ENCODE measurements at regions not wholly inside any gene's neighbourhood (a gene's known extent, or its start where the extent isn't known, plus 50 kb on each side); places are given as distances from the start of the nearest gene placed in this dataset.

DNA sequence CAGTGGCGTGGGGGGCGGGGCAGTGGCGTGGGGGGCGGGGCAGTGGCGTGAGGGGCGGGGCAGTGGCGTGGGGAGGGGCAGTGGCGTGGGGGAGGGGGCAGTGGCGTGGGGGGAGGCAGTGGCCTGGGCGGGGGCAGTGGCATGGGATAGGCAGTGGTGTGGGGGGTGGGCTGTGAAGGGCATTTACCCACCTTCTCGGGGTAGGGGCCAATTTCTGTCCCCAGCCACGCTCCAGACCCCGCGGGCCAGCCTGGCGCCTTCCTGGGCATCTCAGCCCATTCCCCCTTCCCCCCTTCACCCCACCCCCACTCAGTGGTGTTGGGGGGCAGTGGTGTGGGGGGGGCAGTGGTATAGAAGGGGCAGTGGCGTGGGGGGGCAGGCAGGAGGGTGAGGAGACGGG is 92.7 kb downstream of the LITAF start:
- TF ChIP-seq, protein P1, sequence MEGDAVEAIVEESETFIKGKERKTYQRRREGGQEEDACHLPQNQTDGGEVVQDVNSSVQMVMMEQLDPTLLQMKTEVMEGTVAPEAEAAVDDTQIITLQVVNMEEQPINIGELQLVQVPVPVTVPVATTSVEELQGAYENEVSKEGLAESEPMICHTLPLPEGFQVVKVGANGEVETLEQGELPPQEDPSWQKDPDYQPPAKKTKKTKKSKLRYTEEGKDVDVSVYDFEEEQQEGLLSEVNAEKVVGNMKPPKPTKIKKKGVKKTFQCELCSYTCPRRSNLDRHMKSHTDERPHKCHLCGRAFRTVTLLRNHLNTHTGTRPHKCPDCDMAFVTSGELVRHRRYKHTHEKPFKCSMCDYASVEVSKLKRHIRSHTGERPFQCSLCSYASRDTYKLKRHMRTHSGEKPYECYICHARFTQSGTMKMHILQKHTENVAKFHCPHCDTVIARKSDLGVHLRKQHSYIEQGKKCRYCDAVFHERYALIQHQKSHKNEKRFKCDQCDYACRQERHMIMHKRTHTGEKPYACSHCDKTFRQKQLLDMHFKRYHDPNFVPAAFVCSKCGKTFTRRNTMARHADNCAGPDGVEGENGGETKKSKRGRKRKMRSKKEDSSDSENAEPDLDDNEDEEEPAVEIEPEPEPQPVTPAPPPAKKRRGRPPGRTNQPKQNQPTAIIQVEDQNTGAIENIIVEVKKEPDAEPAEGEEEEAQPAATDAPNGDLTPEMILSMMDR (IDR thresholded peaks at IDR 0.05; ENCODE audit: low read depth, low read length, missing input control), result no peak
- TF ChIP-seq GABPA (IDR thresholded peaks at IDR 0.05 in 1 of 2, conservative IDR thresholded peaks at IDR 0.05 in 1 of 2) (no peak), RAD21 (IDR thresholded peaks at IDR 0.05) (no peak), SP1 (IDR thresholded peaks at IDR 0.05) (no peak)

Data from liver (tissue), 3 donors.